GM18499 (cell line): ENCODE measurements at regions not wholly inside any gene's neighbourhood (a gene's known extent, or its start where the extent isn't known, plus 50 kb on each side); places are given as distances from the start of the nearest gene placed in this dataset.

Source experiments
- ATAC-seq: cut with Tn5 transposase; IDR thresholded peaks from one replicate; pipeline ENCODE4 v1.9.1; 2021; ENCODE audit warnings: moderate number of reproducible peaks; ENCODE audit not compliant: insufficient read depth, unreplicated experiment

GRCh38 chr3:82790307-82791097 lies 1029.1 kb upstream of the GBE1 start:
- no peak for ATAC-seq

GRCh38 chr3:82783194-82783593 lies 1021.7 kb upstream of the GBE1 start:
- no peak for ATAC-seq

GRCh38 chr3:82773207-82773606 lies 1011.8 kb upstream of the GBE1 start:
- no peak for ATAC-seq

GRCh38 chr3:82764521-82764920 lies 1003.1 kb upstream of the GBE1 start:
- ATAC-seq: no peak

- no peak for ATAC-seq
These were observed 1000.4 kb upstream of the GBE1 start for GRCh38 chr3:82761858-82762257.

- ATAC-seq: no peak
These were observed 984.1 kb upstream of the GBE1 start for GRCh38 chr3:82745544-82745943.

GRCh38 chr3:82743196-82743595 lies 981.8 kb upstream of the GBE1 start:
- ATAC-seq: no peak

GRCh38 chr3:82741346-82741745 lies 979.9 kb upstream of the GBE1 start:
- ATAC-seq: no peak

- no peak for ATAC-seq
These were observed 977.9 kb upstream of the GBE1 start for GRCh38 chr3:82739390-82739789.

- ATAC-seq: no peak
These were observed 975.3 kb upstream of the GBE1 start for GRCh38 chr3:82736696-82737277.

GRCh38 chr3:82715091-82715856 lies 953.8 kb upstream of the GBE1 start:
- ATAC-seq: no peak

- ATAC-seq: no peak
These were observed 945.6 kb upstream of the GBE1 start for GRCh38 chr3:82707035-82707434.

- no peak for ATAC-seq
These were observed 924.3 kb upstream of the GBE1 start for GRCh38 chr3:82685761-82686160.

- no peak for ATAC-seq
These were observed 915.0 kb upstream of the GBE1 start for GRCh38 chr3:82676356-82677026.

- no peak for ATAC-seq
These were observed 911.5 kb upstream of the GBE1 start for GRCh38 chr3:82672966-82673365.

GRCh38 chr3:82671466-82671865 lies 910.0 kb upstream of the GBE1 start:
- no peak for ATAC-seq

- ATAC-seq: no peak
These were observed 893.3 kb upstream of the GBE1 start for GRCh38 chr3:82654708-82655107.

- no peak for ATAC-seq
These were observed 882.5 kb upstream of the GBE1 start for GRCh38 chr3:82643948-82644347.

GRCh38 chr3:82641701-82642100 lies 880.3 kb upstream of the GBE1 start:
- no peak for ATAC-seq

- no peak for ATAC-seq
These were observed 878.8 kb upstream of the GBE1 start for GRCh38 chr3:82640254-82640653.

GRCh38 chr3:82637574-82637973 lies 876.1 kb upstream of the GBE1 start:
- no peak for ATAC-seq
